H1 (cell line): ENCODE measurements at regions not wholly inside any gene's neighbourhood (a gene's known extent, or its start where the extent isn't known, plus 50 kb on each side); places are given as distances from the start of the nearest gene placed in this dataset.

ENCODE experiments used
- GABPA ChIP-seq: IDR thresholded peaks from 2 replicates; pipeline ENCODE4 v1.6.1; 2011; ENCODE audit warnings: mild to moderate bottlenecking, low read length, moderate library complexity, borderline replicate concordance; ENCODE audit not compliant: insufficient read depth
- KDM5A ChIP-seq: fragments of 200-600 bp; IDR thresholded peaks from 2 replicates; pipeline ENCODE4 v1.7.1; 2012; ENCODE audit warnings: mild to moderate bottlenecking, low read length, inconsistent platforms, mixed read lengths
- TAF7 ChIP-seq: optimal IDR thresholded peaks from 2 replicates; pipeline ENCODE3; 2011; ENCODE audit warnings: low read depth, mild to moderate bottlenecking, inconsistent platforms, low read length, moderate library complexity, borderline replicate concordance
- TF ChIP-seq, protein P1 (sequence below): IDR thresholded peaks from 2 replicates; pipeline ENCODE4 v1.6.1; 2012; ENCODE audit warnings: inconsistent platforms

DNA sequence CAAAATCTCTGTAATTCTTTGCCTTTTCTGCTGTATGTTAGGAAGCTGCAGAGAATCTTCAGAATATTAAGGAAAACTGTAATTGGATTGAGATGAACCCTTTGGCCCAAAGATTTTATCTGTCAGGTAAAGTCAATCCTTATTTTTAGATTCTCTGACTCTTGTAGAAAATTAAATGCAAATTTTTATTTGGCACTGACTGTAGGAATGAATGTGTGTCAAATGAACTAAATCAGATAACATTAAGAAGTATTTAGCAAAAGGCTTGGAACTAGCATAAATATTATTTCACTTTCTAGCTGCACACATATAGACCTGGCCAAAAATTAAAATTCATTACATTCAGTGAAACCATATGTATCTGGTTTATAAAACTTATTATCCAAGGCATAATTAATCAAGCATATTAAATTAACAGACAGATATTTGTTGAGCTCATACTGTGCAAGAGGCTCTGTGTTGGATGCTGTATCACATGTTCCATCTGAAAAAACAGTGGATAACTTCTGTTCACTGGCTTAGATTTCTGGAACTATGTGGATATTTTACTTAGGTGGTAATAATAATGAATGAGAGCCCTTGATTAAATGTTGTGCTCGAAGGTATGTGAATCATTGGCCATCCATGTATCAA is 124.8 kb downstream of the HDGFL1 start (continued):
- TF ChIP-seq, protein P1, sequence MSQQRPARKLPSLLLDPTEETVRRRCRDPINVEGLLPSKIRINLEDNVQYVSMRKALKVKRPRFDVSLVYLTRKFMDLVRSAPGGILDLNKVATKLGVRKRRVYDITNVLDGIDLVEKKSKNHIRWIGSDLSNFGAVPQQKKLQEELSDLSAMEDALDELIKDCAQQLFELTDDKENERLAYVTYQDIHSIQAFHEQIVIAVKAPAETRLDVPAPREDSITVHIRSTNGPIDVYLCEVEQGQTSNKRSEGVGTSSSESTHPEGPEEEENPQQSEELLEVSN: no peak
- TF ChIP-seq KDM5A: no peak
- TF ChIP-seq GABPA: no peak
- TF ChIP-seq TAF7: no peak
